ENCODE measurements at regions not wholly inside any gene's neighbourhood (a gene's known extent, or its start where the extent isn't known, plus 50 kb on each side); places are given as distances from the start of the nearest gene placed in this dataset.

DNA sequence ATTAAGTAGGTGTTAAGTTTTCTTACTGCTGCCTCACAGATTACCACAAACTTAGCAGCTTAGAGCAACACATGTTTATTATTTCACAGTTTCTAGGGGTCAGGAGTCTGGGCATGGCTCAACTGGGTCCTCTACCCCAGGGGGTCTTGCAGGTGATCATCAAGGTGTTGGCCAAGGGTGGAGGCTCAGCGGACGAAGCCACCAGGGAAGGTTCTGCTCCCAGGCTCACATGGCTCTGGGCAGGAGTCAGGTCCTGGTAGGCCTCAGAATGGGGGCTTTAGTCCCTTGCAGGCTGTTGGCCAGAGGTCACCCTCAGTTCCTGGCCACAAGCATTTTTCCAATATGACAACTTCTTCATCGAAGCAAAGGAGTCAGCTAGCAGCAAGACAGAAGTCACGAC is 362.5 kb downstream of the PREX1 start:
- in situ Hi-C loops (cut with MboI; ENCODE audit: low pct_unique_long_range_greater_than_20kb, low sequenced_read_pairs, unreplicated experiment), result no loop called here
- DNase-seq (ENCODE audit: low spot score), result no peak
- TF ChIP-seq, protein P1, sequence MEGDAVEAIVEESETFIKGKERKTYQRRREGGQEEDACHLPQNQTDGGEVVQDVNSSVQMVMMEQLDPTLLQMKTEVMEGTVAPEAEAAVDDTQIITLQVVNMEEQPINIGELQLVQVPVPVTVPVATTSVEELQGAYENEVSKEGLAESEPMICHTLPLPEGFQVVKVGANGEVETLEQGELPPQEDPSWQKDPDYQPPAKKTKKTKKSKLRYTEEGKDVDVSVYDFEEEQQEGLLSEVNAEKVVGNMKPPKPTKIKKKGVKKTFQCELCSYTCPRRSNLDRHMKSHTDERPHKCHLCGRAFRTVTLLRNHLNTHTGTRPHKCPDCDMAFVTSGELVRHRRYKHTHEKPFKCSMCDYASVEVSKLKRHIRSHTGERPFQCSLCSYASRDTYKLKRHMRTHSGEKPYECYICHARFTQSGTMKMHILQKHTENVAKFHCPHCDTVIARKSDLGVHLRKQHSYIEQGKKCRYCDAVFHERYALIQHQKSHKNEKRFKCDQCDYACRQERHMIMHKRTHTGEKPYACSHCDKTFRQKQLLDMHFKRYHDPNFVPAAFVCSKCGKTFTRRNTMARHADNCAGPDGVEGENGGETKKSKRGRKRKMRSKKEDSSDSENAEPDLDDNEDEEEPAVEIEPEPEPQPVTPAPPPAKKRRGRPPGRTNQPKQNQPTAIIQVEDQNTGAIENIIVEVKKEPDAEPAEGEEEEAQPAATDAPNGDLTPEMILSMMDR (IDR thresholded peaks at IDR 0.05; ENCODE audit: extremely low read depth, insufficient read depth, missing control alignments), result no peak

DNA sequence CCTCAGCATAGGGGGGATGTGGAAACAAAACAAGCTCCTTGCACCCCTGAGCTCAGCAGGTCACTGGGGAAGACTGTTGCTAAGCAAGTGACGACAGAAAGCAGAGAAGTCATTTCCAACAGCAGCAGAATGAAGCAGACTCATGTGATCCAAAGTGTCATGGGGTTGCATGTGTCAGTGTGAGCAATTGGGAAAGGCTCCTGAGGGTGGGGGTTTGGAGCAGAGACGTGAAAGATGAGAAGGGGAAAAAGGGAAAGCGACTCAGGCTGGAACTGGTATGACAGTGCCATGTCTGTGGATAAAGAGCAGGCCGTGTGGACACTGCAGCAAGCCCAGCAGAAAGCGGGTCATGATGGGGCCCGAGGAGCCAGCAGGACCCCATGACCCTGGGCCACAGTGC is 363.9 kb downstream of the PREX1 start:
- DNase-seq (ENCODE audit: low spot score), result no peak
- in situ Hi-C loops (cut with MboI; ENCODE audit: low pct_unique_long_range_greater_than_20kb, low sequenced_read_pairs, unreplicated experiment), result no loop called here
- TF ChIP-seq, protein P1 (IDR thresholded peaks at IDR 0.05; ENCODE audit: extremely low read depth, insufficient read depth, missing control alignments), result no peak

DNA sequence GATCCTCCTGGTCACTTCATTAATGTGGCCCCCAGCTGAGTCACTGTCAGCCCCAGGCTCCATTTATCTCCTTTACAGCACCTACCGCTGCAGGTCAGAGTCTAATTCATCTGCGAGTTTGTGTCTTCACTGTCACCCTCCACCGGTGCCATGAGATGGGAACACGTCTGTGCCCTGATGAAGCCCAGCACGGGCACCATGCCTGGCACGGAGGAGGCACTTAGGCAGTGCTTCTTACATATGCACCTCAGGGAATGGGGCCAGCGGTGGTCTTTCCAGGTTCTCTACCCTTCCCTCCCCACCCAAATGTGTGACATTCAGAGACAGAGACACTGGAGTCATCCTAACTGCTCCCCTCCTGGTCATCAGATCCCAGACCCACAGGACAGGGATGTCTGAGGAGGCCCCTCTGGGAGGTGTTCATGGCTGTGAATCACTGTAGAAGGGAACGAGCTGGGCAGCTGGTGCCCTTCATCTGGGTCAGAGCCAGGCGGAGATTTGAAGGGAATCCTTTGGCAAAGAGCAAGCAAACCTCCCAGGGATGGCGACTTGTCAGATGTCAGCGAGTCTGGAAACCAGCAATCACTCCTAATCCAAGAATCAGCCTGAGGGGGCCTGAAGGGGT is 364.6 kb downstream of the PREX1 start:
- DNase-seq (ENCODE audit: low spot score), result no peak
- TF ChIP-seq, protein P1 (IDR thresholded peaks at IDR 0.05; ENCODE audit: extremely low read depth, insufficient read depth, missing control alignments), result no peak
- in situ Hi-C loops (cut with MboI; ENCODE audit: low pct_unique_long_range_greater_than_20kb, low sequenced_read_pairs, unreplicated experiment), result no loop called here

DNA sequence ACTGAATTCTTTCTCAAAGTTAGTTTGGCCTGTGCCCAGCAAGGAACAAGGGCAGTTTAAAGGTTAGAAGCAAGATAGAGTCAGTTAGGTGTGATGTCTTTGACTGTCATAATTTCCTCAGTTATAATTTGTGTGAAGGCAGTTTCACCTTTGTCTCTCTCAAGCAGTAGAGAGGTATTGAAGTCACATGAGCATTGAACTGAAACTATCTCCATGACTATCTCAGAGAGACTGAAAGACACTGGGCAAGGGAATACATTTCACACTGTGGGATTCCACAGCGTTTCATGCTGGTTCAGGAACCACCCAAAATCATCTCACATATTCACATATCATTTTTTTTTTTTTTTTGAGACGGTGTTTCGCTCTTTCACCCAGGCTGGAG is 366.1 kb downstream of the PREX1 start:
- TF ChIP-seq, protein P1 (IDR thresholded peaks at IDR 0.05; ENCODE audit: extremely low read depth, insufficient read depth, missing control alignments), result no peak
- no peak for DNase-seq (ENCODE audit: low spot score)
- in situ Hi-C loops (cut with MboI; ENCODE audit: low pct_unique_long_range_greater_than_20kb, low sequenced_read_pairs, unreplicated experiment), result no loop called here

DNA sequence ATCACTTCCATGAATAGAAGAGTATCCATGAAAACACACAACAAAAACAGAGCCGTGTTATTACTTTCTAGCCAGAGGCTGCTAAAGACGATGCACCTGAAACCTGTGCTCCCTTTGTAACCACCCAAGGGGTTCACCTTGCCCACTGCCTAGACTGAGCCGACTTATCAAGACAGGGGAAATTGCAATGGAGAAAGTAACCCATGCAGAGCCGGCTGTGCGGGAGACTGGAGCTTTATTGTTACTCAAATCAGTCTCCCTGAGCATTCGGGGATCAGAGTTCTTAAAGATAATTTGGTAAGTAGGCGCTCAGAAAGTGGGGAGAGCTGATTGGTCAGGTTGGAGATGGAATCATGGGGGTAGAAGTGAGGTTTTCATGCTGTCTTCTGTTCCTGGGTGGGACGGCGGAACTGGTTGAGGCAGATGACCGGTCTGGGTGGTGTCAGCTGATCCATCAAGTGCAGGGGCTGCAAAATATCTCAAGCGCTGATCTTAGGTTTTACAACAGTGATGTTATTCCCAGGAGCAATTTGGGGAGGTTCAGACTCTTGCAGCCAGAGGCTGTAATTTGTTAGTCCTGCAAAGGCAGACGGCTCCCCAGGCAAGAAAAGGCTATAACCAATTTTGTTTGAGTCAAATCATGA is 366.6 kb downstream of the PREX1 start:
- TF ChIP-seq, protein P1 (IDR thresholded peaks at IDR 0.05; ENCODE audit: extremely low read depth, insufficient read depth, missing control alignments), result no peak
- no peak for DNase-seq (ENCODE audit: low spot score)
- in situ Hi-C loops (cut with MboI; ENCODE audit: low pct_unique_long_range_greater_than_20kb, low sequenced_read_pairs, unreplicated experiment), result no loop called here

DNA sequence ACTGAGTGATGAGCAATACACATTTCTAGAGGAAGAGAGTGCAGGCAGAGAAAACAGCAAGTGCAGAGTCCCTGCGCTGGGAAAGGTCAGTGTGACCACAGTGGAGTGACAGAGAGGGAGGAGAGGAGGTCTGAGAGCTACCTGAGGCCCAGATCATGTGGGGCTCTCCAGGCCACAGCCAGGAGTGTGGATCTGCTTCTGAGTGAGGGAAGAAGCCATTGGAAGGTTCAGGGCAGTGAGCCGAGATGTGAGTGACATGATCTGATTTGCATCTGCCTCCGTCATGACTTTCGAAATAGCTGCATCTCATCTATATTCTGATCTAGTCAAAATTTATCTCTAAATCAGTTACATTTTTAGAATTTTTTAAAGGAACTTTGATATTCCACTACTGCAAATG is 367.1 kb downstream of the PREX1 start:
- TF ChIP-seq, protein P1 (IDR thresholded peaks at IDR 0.05; ENCODE audit: extremely low read depth, insufficient read depth, missing control alignments), result no peak
- in situ Hi-C loops (cut with MboI; ENCODE audit: low pct_unique_long_range_greater_than_20kb, low sequenced_read_pairs, unreplicated experiment), result no loop called here
- no peak for DNase-seq (ENCODE audit: low spot score)
